Type B pancreatic cell (in vitro differentiated cells): ENCODE measurements at regions not wholly inside any gene's neighbourhood (a gene's known extent, or its start where the extent isn't known, plus 50 kb on each side); places are given as distances from the start of the nearest gene placed in this dataset.

Source experiments
- DNase-seq: peaks from one replicate; pipeline ENCODE4 v3.0.0; 2021; ENCODE audit warnings: mixed read lengths; ENCODE audit not compliant: unreplicated experiment; ENCODE audit errors: extremely low spot score
- H3K27ac Mint-ChIP-seq: 2 replicates; pipeline ENCODE4 v1.8.0; 2021; ENCODE audit warnings: mild to moderate bottlenecking, mixed read lengths
- H3K27me3 Mint-ChIP-seq: 2 replicates; pipeline ENCODE4 v1.8.0; 2021; ENCODE audit warnings: mixed read lengths
- H3K36me3 Mint-ChIP-seq: 2 replicates; pipeline ENCODE4 v1.8.0; 2021; ENCODE audit warnings: mixed read lengths
- H3K4me1 Mint-ChIP-seq: one replicate; pipeline ENCODE4 v1.8.0; 2021; ENCODE audit warnings: mixed read lengths; ENCODE audit not compliant: unreplicated experiment
- H3K4me3 Mint-ChIP-seq: 2 replicates; pipeline ENCODE4 v1.8.0; 2021; ENCODE audit warnings: mild to moderate bottlenecking, mixed read lengths
- H3K9me3 Mint-ChIP-seq: 2 replicates; pipeline ENCODE4 v1.8.0; 2021; ENCODE audit warnings: mixed read lengths
- TF ChIP-seq, protein P1 (sequence below): fragments of 200-600 bp; sonication (generic); conservative IDR thresholded peaks from 2 replicates; pipeline ENCODE4 v1.5.0; 2021; ENCODE audit warnings: antibody characterized with exemption, mild to moderate bottlenecking

DNA sequence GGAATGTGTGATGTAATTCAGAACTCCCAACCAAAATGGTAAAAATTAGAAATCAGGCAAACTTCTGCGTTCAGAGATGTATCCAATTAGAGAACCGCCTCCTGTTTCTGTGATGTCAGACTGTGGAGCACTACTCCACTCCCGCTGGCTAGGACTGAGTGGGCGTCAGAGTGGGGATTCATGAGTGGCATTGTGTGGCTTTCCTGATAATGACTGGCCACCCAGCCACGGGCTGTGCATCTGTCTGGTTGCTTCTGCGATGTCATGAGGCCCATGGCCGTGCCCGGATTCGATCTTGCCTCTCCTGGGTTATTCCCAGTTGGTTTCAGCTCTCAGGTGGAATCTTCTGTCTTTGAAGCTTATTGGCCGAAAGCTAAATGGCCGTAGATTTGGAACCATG is 87.1 kb upstream of the KCNA1 start:
- no peak for DNase-seq
- H3K9me3 Mint-ChIP-seq, result no peaks in the 10 kb centered on the region
- H3K36me3 Mint-ChIP-seq, result peaks cover 4% of the 10 kb centered on the region
- TF ChIP-seq, protein P1, sequence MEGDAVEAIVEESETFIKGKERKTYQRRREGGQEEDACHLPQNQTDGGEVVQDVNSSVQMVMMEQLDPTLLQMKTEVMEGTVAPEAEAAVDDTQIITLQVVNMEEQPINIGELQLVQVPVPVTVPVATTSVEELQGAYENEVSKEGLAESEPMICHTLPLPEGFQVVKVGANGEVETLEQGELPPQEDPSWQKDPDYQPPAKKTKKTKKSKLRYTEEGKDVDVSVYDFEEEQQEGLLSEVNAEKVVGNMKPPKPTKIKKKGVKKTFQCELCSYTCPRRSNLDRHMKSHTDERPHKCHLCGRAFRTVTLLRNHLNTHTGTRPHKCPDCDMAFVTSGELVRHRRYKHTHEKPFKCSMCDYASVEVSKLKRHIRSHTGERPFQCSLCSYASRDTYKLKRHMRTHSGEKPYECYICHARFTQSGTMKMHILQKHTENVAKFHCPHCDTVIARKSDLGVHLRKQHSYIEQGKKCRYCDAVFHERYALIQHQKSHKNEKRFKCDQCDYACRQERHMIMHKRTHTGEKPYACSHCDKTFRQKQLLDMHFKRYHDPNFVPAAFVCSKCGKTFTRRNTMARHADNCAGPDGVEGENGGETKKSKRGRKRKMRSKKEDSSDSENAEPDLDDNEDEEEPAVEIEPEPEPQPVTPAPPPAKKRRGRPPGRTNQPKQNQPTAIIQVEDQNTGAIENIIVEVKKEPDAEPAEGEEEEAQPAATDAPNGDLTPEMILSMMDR, result no peak
- peaks cover 7% of the 10 kb centered on the region for H3K4me1 Mint-ChIP-seq
- H3K4me3 Mint-ChIP-seq, result no peak overlapping the region
- H3K27me3 Mint-ChIP-seq, result peaks cover 55% of the 10 kb centered on the region
- no peak overlapping the region for H3K27ac Mint-ChIP-seq

DNA sequence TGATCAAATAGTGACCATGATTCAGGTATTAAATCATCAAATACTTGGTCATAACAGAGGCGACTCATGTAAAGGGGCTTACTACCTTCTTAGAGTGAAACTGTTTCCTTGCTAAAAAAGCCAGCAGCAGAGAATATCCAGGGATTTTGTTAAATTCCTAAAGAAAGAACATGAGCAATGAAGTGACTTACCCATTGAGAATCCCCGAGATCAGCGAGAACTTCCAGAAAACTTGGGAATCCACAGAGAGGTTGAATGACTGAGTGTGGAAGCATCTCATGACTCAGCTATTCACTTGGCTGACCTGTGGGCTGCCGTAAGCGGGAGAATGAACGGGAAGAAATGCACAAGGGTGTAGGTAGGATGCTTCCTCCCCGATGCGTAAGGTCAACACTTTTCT is 85.3 kb upstream of the KCNA1 start:
- TF ChIP-seq, protein P1, result no peak
- H3K4me3 Mint-ChIP-seq, result no peak overlapping the region
- DNase-seq, result no peak
- H3K27me3 Mint-ChIP-seq, result peaks cover 57% of the 10 kb centered on the region
- H3K4me1 Mint-ChIP-seq, result peaks cover 7% of the 10 kb centered on the region
- H3K36me3 Mint-ChIP-seq, result peaks cover 4% of the 10 kb centered on the region
- no peak overlapping the region for H3K27ac Mint-ChIP-seq
- H3K9me3 Mint-ChIP-seq, result no peaks in the 10 kb centered on the region

DNA sequence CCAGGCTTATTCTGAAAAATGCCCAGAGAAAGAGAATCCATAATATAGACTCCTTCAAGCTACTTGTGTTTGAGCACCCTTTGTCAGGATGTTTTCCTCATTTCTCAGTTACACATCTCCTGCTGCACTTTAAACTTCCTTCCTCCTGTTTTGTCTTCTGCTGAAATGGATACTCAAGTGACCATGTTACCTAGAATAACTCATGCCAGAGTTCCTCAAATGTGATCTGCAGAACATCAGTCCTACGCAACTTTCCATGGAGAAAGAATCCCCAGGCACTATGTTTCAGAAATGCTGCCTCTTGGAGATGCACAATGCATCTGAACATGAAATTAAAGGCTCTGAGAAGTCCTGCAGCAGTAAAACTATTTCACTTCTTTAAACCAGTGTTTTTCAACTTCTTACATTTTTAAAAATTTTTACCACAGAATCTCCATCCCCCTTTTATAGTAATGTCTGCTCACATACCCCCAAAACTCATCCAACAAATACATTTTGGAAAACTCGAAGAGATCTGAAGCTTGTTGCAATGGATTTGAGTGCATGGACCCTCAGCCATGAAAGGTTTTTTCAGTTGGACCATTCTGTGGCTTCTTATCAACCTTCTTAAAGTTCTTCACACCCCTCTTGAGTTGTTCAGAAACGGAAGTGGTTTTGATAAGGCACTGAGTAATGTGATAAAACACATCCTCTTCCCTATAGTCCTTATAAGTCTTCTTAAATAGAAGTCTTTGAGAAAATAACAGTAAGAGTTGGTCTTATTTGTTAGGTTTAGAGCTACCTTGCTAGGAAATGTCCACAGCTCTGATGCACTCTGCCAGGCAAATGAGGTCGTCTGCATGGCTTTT is 84.5 kb upstream of the KCNA1 start:
- peaks cover 63% of the 10 kb centered on the region for H3K27me3 Mint-ChIP-seq
- no peak overlapping the region for H3K4me3 Mint-ChIP-seq
- peaks cover 8% of the 10 kb centered on the region for H3K36me3 Mint-ChIP-seq

DNA sequence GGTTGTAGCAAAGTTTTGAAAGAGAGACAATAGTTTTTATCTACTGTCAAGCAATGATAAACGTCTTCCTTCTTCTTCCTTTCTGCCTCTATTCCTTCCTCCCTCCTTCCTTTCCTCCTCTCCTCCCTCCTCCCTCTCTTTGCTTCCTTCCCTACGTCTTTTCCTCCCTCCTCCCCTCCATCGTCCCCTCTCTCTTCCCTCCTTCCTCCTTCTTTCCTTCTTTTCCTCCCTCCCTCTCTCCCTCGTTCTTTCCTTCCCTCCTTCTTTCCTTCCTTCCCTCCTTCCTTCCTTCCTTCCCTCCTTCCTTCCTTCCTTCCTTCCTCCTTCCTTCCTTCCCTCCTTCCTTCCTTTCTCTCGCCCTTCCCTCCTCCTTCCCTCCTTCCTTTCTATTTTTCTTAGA is 82.8 kb upstream of the KCNA1 start:
- H3K27ac Mint-ChIP-seq, result no peak overlapping the region
- no peaks in the 10 kb centered on the region for H3K4me1 Mint-ChIP-seq
- no peak for DNase-seq
- no peaks in the 10 kb centered on the region for H3K9me3 Mint-ChIP-seq
- no peak overlapping the region for H3K4me3 Mint-ChIP-seq
- H3K27me3 Mint-ChIP-seq, result peaks cover 64% of the 10 kb centered on the region
- TF ChIP-seq, protein P1, result no peak
- H3K36me3 Mint-ChIP-seq, result peaks cover 8% of the 10 kb centered on the region

More for the DNA sequence above, 84.5 kb upstream of the KCNA1 start:
- TF ChIP-seq, protein P1, result no peak
- Mint-ChIP-seq H3K4me1 (peaks cover 7% of the 10 kb centered on the region), H3K27ac (no peak overlapping the region), H3K9me3 (no peaks in the 10 kb centered on the region)
- no peak for DNase-seq

DNA sequence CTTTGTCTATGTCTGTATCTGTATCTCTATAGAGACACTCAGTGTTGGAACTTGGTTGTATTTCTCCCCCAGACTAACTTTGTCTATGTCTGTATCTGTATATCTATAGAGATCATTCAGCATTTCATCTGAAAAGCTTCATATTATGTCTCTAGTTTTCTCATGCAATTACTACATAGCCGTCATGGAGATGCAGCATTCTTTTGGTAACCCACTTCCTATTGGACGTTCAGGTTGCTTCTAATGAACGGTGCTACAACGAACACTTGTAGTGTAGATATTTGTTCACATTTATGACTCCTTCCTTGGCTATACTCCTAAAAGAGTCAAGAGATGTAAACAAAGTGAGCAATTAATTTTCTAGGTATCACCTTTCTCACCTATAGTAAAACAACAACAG is 81.5 kb upstream of the KCNA1 start:
- H3K4me3 Mint-ChIP-seq, result no peak overlapping the region
- H3K27me3 Mint-ChIP-seq, result peaks cover 64% of the 10 kb centered on the region
- peaks cover 4% of the 10 kb centered on the region for H3K36me3 Mint-ChIP-seq
- H3K4me1 Mint-ChIP-seq, result no peaks in the 10 kb centered on the region
- H3K27ac Mint-ChIP-seq, result no peak overlapping the region
- TF ChIP-seq, protein P1, result no peak
- no peaks in the 10 kb centered on the region for H3K9me3 Mint-ChIP-seq
- DNase-seq, result no peak
